WTC11 (cell line): ENCODE measurements at regions not wholly inside any gene's neighbourhood (a gene's known extent, or its start where the extent isn't known, plus 50 kb on each side); places are given as distances from the start of the nearest gene placed in this dataset.

Experiments used
- ATAC-seq: fragments of 200-7000 bp; cut with Tn5 transposase; 2 replicates; pipeline ENCODE4 v1.10.0; 2021; ENCODE audit warnings: mild to moderate bottlenecking, moderate library complexity
- CTCF ChIA-PET: fragments of 300-600 bp; sonication (Branson Sonifier 250); formaldehyde crosslinking; loops from one replicate; lab custom pipeline; 2021; ENCODE audit warnings: antibody characterized with exemption; lab: Charles Lee
- POLR2A ChIA-PET: fragments of 350-600 bp; sonication (Branson Sonifier 250); formaldehyde crosslinking; loops from one replicate; lab custom pipeline; 2021; ENCODE audit warnings: antibody characterized with exemption; lab: Charles Lee
- DNase-seq: peaks from one replicate; pipeline ENCODE4 v3.0.0; 2021; ENCODE audit warnings: low spot score
- H3K27ac Mint-ChIP-seq: 2 replicates; pipeline ENCODE4 v1.8.0; 2021; ENCODE audit warnings: mixed read lengths
- H3K27me3 Mint-ChIP-seq: 2 replicates; pipeline ENCODE4 v1.8.0; 2021; ENCODE audit warnings: low read depth, mild to moderate bottlenecking, moderate library complexity, mixed read lengths
- H3K36me3 Mint-ChIP-seq: 2 replicates; pipeline ENCODE4 v1.8.0; 2021; ENCODE audit warnings: mixed read lengths
- H3K4me1 Mint-ChIP-seq: 2 replicates; pipeline ENCODE4 v1.8.0; 2022; ENCODE audit warnings: mixed read lengths
- H3K4me3 Mint-ChIP-seq: 2 replicates; pipeline ENCODE4 v1.8.0; 2021; ENCODE audit warnings: mild to moderate bottlenecking, moderate library complexity, mixed read lengths
- H3K9me3 Mint-ChIP-seq: 2 replicates; pipeline ENCODE4 v1.8.0; 2021; ENCODE audit warnings: mixed read lengths
- E2F5 ChIP-seq: sonication (generic); formaldehyde crosslinking; IDR thresholded peaks from 2 replicates; pipeline ENCODE4 v1.8.1; 2022; ENCODE audit warnings: mild to moderate bottlenecking, moderate library complexity, missing genetic modification reagents
- ELF4 ChIP-seq: sonication (generic); formaldehyde crosslinking; IDR thresholded peaks from 2 replicates; pipeline ENCODE4 v1.8.1; 2022; ENCODE audit warnings: low read depth, mild to moderate bottlenecking, moderate library complexity, missing genetic modification reagents
- FOXJ3 ChIP-seq: sonication (generic); formaldehyde crosslinking; IDR thresholded peaks from 2 replicates; pipeline ENCODE4 v1.9.0; 2021; ENCODE audit warnings: missing genetic modification reagents, mild to moderate bottlenecking, borderline replicate concordance
- GTF2I ChIP-seq: fragments of 250-450 bp; sonication (Bioruptor Pico); conservative IDR thresholded peaks from 2 replicates; pipeline ENCODE4 v1.4.0; 2021; ENCODE audit warnings: mild to moderate bottlenecking
- HMGA2 ChIP-seq: fragments of 250-450 bp; sonication (Bioruptor Pico); IDR thresholded peaks from 2 replicates; pipeline ENCODE4 v1.4.0; 2021; ENCODE audit warnings: mild to moderate bottlenecking, moderate library complexity
- IRF2 ChIP-seq: sonication (generic); formaldehyde crosslinking; IDR thresholded peaks from 2 replicates; pipeline ENCODE4 v1.8.0; 2022; ENCODE audit warnings: low read depth, missing genetic modification reagents, borderline replicate concordance
- MAX ChIP-seq: sonication (generic); formaldehyde crosslinking; IDR thresholded peaks from 2 replicates; pipeline ENCODE4 v1.8.0; 2022; ENCODE audit warnings: mild to moderate bottlenecking, missing genetic modification reagents
- MXD4 ChIP-seq: fragments of 250-450 bp; sonication (Bioruptor Pico); IDR thresholded peaks from 2 replicates; pipeline ENCODE4 v1.8.0; 2021; ENCODE audit warnings: mild to moderate bottlenecking, moderate library complexity, borderline replicate concordance
- MYBL2 ChIP-seq: sonication (generic); formaldehyde crosslinking; IDR thresholded peaks from 2 replicates; pipeline ENCODE4 v1.8.1; 2023; ENCODE audit warnings: mild to moderate bottlenecking, moderate library complexity, missing genetic modification reagents
- NR2C2 ChIP-seq: sonication (generic); formaldehyde crosslinking; IDR thresholded peaks from 2 replicates; pipeline ENCODE4 v1.8.0; 2022; ENCODE audit warnings: mild to moderate bottlenecking, missing genetic modification reagents
- SOX15 ChIP-seq: fragments of 250-450 bp; sonication (Bioruptor Pico); IDR thresholded peaks from 2 replicates; pipeline ENCODE4 v1.9.0; 2021; ENCODE audit warnings: mild to moderate bottlenecking
- STAT6 ChIP-seq: sonication (generic); formaldehyde crosslinking; conservative IDR thresholded peaks from 2 replicates; pipeline ENCODE4 v1.8.1; 2023; ENCODE audit warnings: mild to moderate bottlenecking, low read depth, missing genetic modification reagents, moderate library complexity
- ZNF219 ChIP-seq: sonication (generic); formaldehyde crosslinking; IDR thresholded peaks from 2 replicates; pipeline ENCODE4 v1.8.0; 2023; ENCODE audit warnings: missing genetic modification reagents, mild to moderate bottlenecking, borderline replicate concordance
- ZNF416 ChIP-seq: fragments of 250-450 bp; sonication (Bioruptor Pico); IDR thresholded peaks from 2 replicates; pipeline ENCODE4 v1.9.0; 2021; ENCODE audit warnings: mild to moderate bottlenecking, inconsistent platforms
- ZNF423 ChIP-seq: fragments of 250-450 bp; sonication (Bioruptor Pico); IDR thresholded peaks from 2 replicates; pipeline ENCODE4 v2.1.2; 2022; ENCODE audit warnings: mild to moderate bottlenecking, moderate library complexity
- TF ChIP-seq, protein P1 (sequence below): sonication (generic); formaldehyde crosslinking; IDR thresholded peaks from 2 replicates; pipeline ENCODE4 v1.8.0; 2023; ENCODE audit warnings: missing genetic modification reagents
- TF ChIP-seq, protein P2 (sequence below): fragments of 250-450 bp; sonication (Bioruptor Pico); IDR thresholded peaks from 2 replicates; pipeline ENCODE4 v1.9.0; 2021; ENCODE audit warnings: moderate library complexity, mild to moderate bottlenecking, inconsistent platforms, borderline replicate concordance
- TF ChIP-seq, protein P3 (sequence below): sonication (generic); formaldehyde crosslinking; IDR thresholded peaks from 2 replicates; pipeline ENCODE4 v1.8.1; 2023; ENCODE audit warnings: mild to moderate bottlenecking, missing genetic modification reagents, moderate library complexity

- Mint-ChIP-seq H3K4me3 (no peak overlapping the region), H3K9me3 (peaks cover 4% of the 10 kb centered on the region; the same call in 1 of the 2 replicates), H3K4me1 (no peaks in the 10 kb centered on the region), H3K27me3 (no peaks in the 10 kb centered on the region; the same call in 1 of the 2 replicates), H3K36me3 (no peaks in the 10 kb centered on the region), H3K27ac (no peak overlapping the region)
- TF ChIP-seq MAX (CRISPR knock-in tag) (no peak), ZNF423 (CRISPR knock-in tag) (no peak), E2F5 (no peak)
- TF ChIP-seq, protein P1, sequence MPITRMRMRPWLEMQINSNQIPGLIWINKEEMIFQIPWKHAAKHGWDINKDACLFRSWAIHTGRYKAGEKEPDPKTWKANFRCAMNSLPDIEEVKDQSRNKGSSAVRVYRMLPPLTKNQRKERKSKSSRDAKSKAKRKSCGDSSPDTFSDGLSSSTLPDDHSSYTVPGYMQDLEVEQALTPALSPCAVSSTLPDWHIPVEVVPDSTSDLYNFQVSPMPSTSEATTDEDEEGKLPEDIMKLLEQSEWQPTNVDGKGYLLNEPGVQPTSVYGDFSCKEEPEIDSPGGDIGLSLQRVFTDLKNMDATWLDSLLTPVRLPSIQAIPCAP (CRISPR knock-in tag) = no peak
- CTCF ChIA-PET = no interaction called here
- DNase-seq (no peak), ATAC-seq (no peak)
- POLR2A ChIA-PET = no interaction called here
These were observed 106.1 kb downstream of the RWDD3 start for GRCh38 chr1:95340061-95340460.

- DNase-seq = no peak
- no peaks in the 10 kb centered on the region for H3K27me3 Mint-ChIP-seq
- no peak for TF ChIP-seq MXD4 (CRISPR knock-in tag)
- no peak for TF ChIP-seq GTF2I
- TF ChIP-seq, protein P2, sequence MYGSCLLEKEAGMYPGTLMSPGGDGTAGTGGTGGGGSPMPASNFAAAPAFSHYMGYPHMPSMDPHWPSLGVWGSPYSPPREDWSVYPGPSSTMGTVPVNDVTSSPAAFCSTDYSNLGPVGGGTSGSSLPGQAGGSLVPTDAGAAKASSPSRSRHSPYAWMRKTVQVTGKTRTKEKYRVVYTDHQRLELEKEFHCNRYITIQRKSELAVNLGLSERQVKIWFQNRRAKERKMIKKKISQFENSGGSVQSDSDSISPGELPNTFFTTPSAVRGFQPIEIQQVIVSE = no peak
- no peak for TF ChIP-seq SOX15
- no peak for TF ChIP-seq STAT6 (CRISPR knock-in tag)
- TF ChIP-seq HMGA2 (CRISPR knock-in tag) = no peak
- TF ChIP-seq FOXJ3 = no peak
- TF ChIP-seq, protein P3, sequence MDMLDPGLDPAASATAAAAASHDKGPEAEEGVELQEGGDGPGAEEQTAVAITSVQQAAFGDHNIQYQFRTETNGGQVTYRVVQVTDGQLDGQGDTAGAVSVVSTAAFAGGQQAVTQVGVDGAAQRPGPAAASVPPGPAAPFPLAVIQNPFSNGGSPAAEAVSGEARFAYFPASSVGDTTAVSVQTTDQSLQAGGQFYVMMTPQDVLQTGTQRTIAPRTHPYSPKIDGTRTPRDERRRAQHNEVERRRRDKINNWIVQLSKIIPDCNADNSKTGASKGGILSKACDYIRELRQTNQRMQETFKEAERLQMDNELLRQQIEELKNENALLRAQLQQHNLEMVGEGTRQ (CRISPR knock-in tag) = no peak
- no peak for TF ChIP-seq ZNF416 (CRISPR knock-in tag)
- no peak for TF ChIP-seq IRF2 (CRISPR knock-in tag)
- TF ChIP-seq ELF4 (CRISPR knock-in tag) = no peak
- TF ChIP-seq NR2C2 = no peak
- no peak overlapping the region for H3K4me3 Mint-ChIP-seq
- ChIA-PET POLR2A (no interaction called here), CTCF (no interaction called here)
- no peaks in the 10 kb centered on the region for H3K36me3 Mint-ChIP-seq
- no peak for ATAC-seq
- no peak overlapping the region for H3K27ac Mint-ChIP-seq
- H3K9me3 Mint-ChIP-seq = no peaks in the 10 kb centered on the region
- H3K4me1 Mint-ChIP-seq = peaks cover 3% of the 10 kb centered on the region; the same call in 1 of the 2 replicates
These were observed 118.8 kb downstream of the RWDD3 start for GRCh38 chr1:95352767-95353166.

GRCh38 chr1:95353194-95353593 lies 119.2 kb downstream of the RWDD3 start:
- no peak for DNase-seq
- Mint-ChIP-seq H3K4me1 (peaks cover 3% of the 10 kb centered on the region; the same call in 1 of the 2 replicates), H3K9me3 (no peaks in the 10 kb centered on the region), H3K36me3 (no peaks in the 10 kb centered on the region), H3K4me3 (no peak overlapping the region), H3K27ac (no peak overlapping the region), H3K27me3 (no peaks in the 10 kb centered on the region)
- ATAC-seq = no peak
- ChIA-PET CTCF (no interaction called here), POLR2A (no interaction called here)
- TF ChIP-seq ZNF219 (CRISPR knock-in tag) (no peak), MYBL2 (CRISPR knock-in tag) (no peak)
